GM12878 (cell line): ENCODE measurements at regions not wholly inside any gene's neighbourhood (a gene's known extent, or its start where the extent isn't known, plus 50 kb on each side); places are given as distances from the start of the nearest gene placed in this dataset.

ENCODE experiments used
- ATAC-seq: fragments of 200-7000 bp; cut with Tn5 transposase; 3 replicates; pipeline ENCODE4 v1.9.1; 2020; ENCODE audit warnings: mild to moderate bottlenecking, moderate library complexity
- BruUV-seq: library from RNA; stranded (reverse); fragments of 400-500 nt; replicated peaks from 2 replicates; lab custom pipeline; 2021; lab: Mats Ljungman, UMichigan
- CTCF ChIA-PET: fragments of 300-600 bp; sonication (Branson Sonifier 250); formaldehyde crosslinking; extraction: SDS; loops from one replicate; lab custom pipeline; 2021; ENCODE audit warnings: inconsistent platforms; lab: Yijun Ruan, JAX
- POLR2A ChIA-PET: fragments of 350-600 bp; formaldehyde crosslinking; extraction: SDS; loops from one replicate; lab custom pipeline; 2021; ENCODE audit warnings: inconsistent platforms; lab: Charles Lee
- RAD21 ChIA-PET: fragments of 300-600 bp; sonication (Branson Sonifier 250); formaldehyde crosslinking; loops from one replicate; lab custom pipeline; 2023; ENCODE audit warnings: antibody characterized with exemption; ENCODE audit not compliant: unreplicated experiment; lab: Charles Lee
- SMC1A ChIA-PET: fragments of 300-600 bp; sonication (Branson Sonifier 250); formaldehyde crosslinking; loops from one replicate; lab custom pipeline; 2023; ENCODE audit not compliant: unreplicated experiment, uncharacterized antibody; lab: Charles Lee
- DNase-seq: peaks from one replicate; pipeline ENCODE4 v3.0.0-alpha.2; 2011; ENCODE audit warnings: low read depth, low spot score
- FAIRE-seq: peaks from 3 replicates; lab custom pipeline; 2011; peaks lifted over from hg19 to GRCh38; lab: Jason Lieb, UNC
- H2AFZ ChIP-seq: 2 replicates; pipeline ENCODE4 v1.6.0; 2011; ENCODE audit warnings: low read depth, low read length, control low read depth; ENCODE audit not compliant: control insufficient read depth
- H3K27ac ChIP-seq: 2 replicates; pipeline ENCODE4 v1.5.1; 2011; ENCODE audit warnings: control low read depth; ENCODE audit not compliant: control insufficient read depth, insufficient read depth
- H3K27me3 ChIP-seq, 2 experiments: replicated peaks in 1 of 2; 2 replicates each; pipeline versions ENCODE4 v1.6.0 to v1.6.1; 2011; ENCODE audit warnings: low read length in 1 of 2; ENCODE audit not compliant: control insufficient read depth in 2 of 2, insufficient read depth in 2 of 2
- H3K36me3 ChIP-seq, 2 experiments: 2 replicates each; pipeline ENCODE4 v1.5.1; 2011; ENCODE audit warnings: low read length in 1 of 2; ENCODE audit not compliant: control insufficient read depth in 2 of 2, insufficient read depth in 2 of 2
- H3K4me1 ChIP-seq: 2 replicates; pipeline ENCODE4 v1.6.1; 2011; ENCODE audit warnings: mild to moderate bottlenecking, low read length, moderate library complexity, mixed read lengths; ENCODE audit not compliant: control insufficient read depth, insufficient read depth
- H3K4me2 ChIP-seq: 2 replicates; pipeline ENCODE4 v1.6.0; 2011; ENCODE audit warnings: control low read depth; ENCODE audit not compliant: control insufficient read depth, insufficient read depth
- H3K4me3 ChIP-seq: fragments of 200-600 bp; sonication (generic); 2 replicates; pipeline ENCODE4 v1.5.1; 2016
- H3K79me2 ChIP-seq: 2 replicates; pipeline ENCODE4 v1.6.0; 2011; ENCODE audit warnings: low read length; ENCODE audit not compliant: control insufficient read depth, insufficient read depth
- H3K9ac ChIP-seq: 2 replicates; pipeline ENCODE4 v1.8.0; 2011; ENCODE audit warnings: low read length, control low read depth, mixed read lengths; ENCODE audit not compliant: control insufficient read depth, insufficient read depth
- H3K9me3 ChIP-seq: replicated peaks from 3 replicates; pipeline ENCODE4 v1.5.1; 2011; ENCODE audit warnings: mild to moderate bottlenecking, low read length; ENCODE audit not compliant: control insufficient read depth, insufficient read depth
- H4K20me1 ChIP-seq: 2 replicates; pipeline ENCODE4 v1.6.0; 2011; ENCODE audit not compliant: control insufficient read depth, insufficient read depth
- CBX5 ChIP-seq: sonication (generic); IDR thresholded peaks from 2 replicates; pipeline ENCODE4 v1.6.1; 2016; ENCODE audit warnings: low read depth, moderate library complexity, mild to moderate bottlenecking, inconsistent platforms
- CEBPB ChIP-seq, 2 experiments: fragments of 150-350 bp in 1 of 2; IDR thresholded peaks; 2 replicates each; pipeline ENCODE4 v1.6.1; 2012 to 2014; ENCODE audit warnings: low read depth in 2 of 2, low read length in 2 of 2, borderline replicate concordance in 1 of 2, inconsistent platforms in 1 of 2
- EED ChIP-seq: sonication (generic); IDR thresholded peaks from 2 replicates; pipeline ENCODE4 v1.6.1; 2016; ENCODE audit warnings: antibody characterized with exemption, low read depth
- EP300 ChIP-seq, 2 experiments: fragments of 150-350 bp in 1 of 2; IDR thresholded peaks; 2 replicates each; pipeline ENCODE4 v1.6.1; 2011 to 2012; ENCODE audit warnings: low read depth in 2 of 2, low read length in 2 of 2, borderline replicate concordance in 1 of 2, improper control_type of control experiment in 1 of 2, inconsistent platforms in 1 of 2; ENCODE audit not compliant: control insufficient read depth in 1 of 2
- EZH2 ChIP-seq: IDR thresholded peaks from 2 replicates; pipeline ENCODE4 v1.6.1; 2012; ENCODE audit warnings: low read depth, mild to moderate bottlenecking, control low read depth, inconsistent platforms, low read length, borderline replicate concordance; ENCODE audit not compliant: control insufficient read depth
- NBN ChIP-seq: fragments of 450-650 bp; IDR thresholded peaks from 2 replicates; pipeline ENCODE4 v1.6.1; 2016
- POU2F2 ChIP-seq: IDR thresholded peaks from 3 replicates; pipeline ENCODE4 v1.6.1; 2011; ENCODE audit warnings: low read depth, mild to moderate bottlenecking, low read length, borderline replicate concordance
- RAD21 ChIP-seq: IDR thresholded peaks from 2 replicates; pipeline ENCODE4 v1.6.1; 2011; ENCODE audit warnings: mild to moderate bottlenecking, low read depth, low read length, moderate library complexity; ENCODE audit not compliant: insufficient read depth
- RUNX3 ChIP-seq: IDR thresholded peaks from 2 replicates; pipeline ENCODE4 v1.6.1; 2012; ENCODE audit warnings: low read length, inconsistent platforms
- SMC3 ChIP-seq: IDR thresholded peaks from 2 replicates; pipeline ENCODE4 v1.6.1; 2011; ENCODE audit warnings: low read length, improper control_type of control experiment, borderline replicate concordance
- WRNIP1 ChIP-seq: IDR thresholded peaks from 2 replicates; pipeline ENCODE4 v1.6.1; 2011; ENCODE audit warnings: low read depth, low read length, improper control_type of control experiment, borderline replicate concordance
- WGBS: methylation state at CpG from one replicate; pipeline ENCODE4 v1.1.6; 2016; ENCODE audit warnings: low lambda C conversion rate; ENCODE audit not compliant: insufficient replicate concordance, insufficient coverage; ENCODE audit errors: missing lambda C conversion rate; 5-methylcytosine and 5-hydroxymethylcytosine counted together
- in situ Hi-C: fragments of 300-500 bp; cut with MboI; formaldehyde crosslinking; loops from 9 replicates; pipeline ENCODE4 v1.14.3; 2018; ENCODE audit warnings: mixed read lengths
- intact Hi-C: fragments of 100-400 bp; cut with micrococcal nuclease; formaldehyde crosslinking; loops from one replicate; pipeline ENCODE4 v1.14.2; 2022; ENCODE audit not compliant: unreplicated experiment
- TF ChIP-seq, protein P1 (sequence below): fragments of 450-650 bp; IDR thresholded peaks from 2 replicates; pipeline ENCODE4 v1.6.1; 2014; ENCODE audit warnings: mild to moderate bottlenecking

DNA sequence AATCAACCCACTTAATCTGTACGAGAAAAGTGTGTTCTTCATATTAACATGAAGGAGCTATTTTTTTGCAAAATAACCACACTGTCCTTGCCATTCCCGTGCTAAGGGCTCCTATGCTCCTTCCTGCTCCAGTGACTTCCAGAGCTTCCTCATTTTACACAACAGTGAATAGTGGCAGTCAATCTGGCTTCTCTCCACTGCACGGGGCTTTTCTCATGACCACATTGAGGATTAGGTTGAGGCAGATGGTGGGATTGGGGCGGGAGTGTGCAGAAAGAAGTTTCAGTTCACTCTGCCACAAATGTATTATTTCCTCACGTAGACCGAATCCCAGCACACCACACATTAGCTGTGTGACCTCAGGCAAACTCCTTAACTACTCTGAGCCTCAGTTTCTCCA, 235.1 kb downstream of the ARHGAP12 start:
- Histone ChIP-seq H3K79me2 (no peaks in the 10 kb centered on the region), H3K36me3 (no peaks in the 10 kb centered on the region), H3K9me3 (peaks cover 4% of the 10 kb centered on the region; the same call in 1 of the 3 replicates), H4K20me1 (no peaks in the 10 kb centered on the region), H3K27me3 (no peaks in the 10 kb centered on the region), H3K27ac (no peak overlapping the region), H3K4me2 (no peak overlapping the region), H3K4me1 (no peaks in the 10 kb centered on the region), H2AFZ (no peak overlapping the region), H3K9ac (no peak overlapping the region), H3K4me3 (no peak overlapping the region)
- ChIA-PET SMC1A (interaction anchor here (1.0 kb wide), 1 partner anchor 11 kb away, joined by 3 read pairs; no protein-coding TSS in a partner anchor), POLR2A (interaction anchor here (0.6 kb wide), 1 partner anchor 28 kb away, joined by 4 read pairs; no protein-coding TSS in a partner anchor), RAD21 (no interaction called here), CTCF (no interaction called here)
- no TSS peak for BruUV-seq
- no peak for DNase-seq
- no peak for FAIRE-seq
- TF ChIP-seq WRNIP1, result no peak
- TF ChIP-seq EP300 (IDR thresholded peaks at IDR 0.05; ENCODE audit: borderline replicate concordance in 1 of 2, control insufficient read depth in 1 of 2, low read depth in 2 of 2, low read length in 2 of 2), result no peak
- TF ChIP-seq SMC3, result no peak
- TF ChIP-seq RUNX3, result peak; percentile 45
- peak; percentile 38; the same call in 1 of the 2 replicates for TF ChIP-seq EED
- no peak for TF ChIP-seq RAD21
- no peak for ATAC-seq
- 31% methylated on average over 6 of the region's 6 CpGs for WGBS
- in situ Hi-C loops (no loop called here), intact Hi-C loops (no loop called here)

DNA sequence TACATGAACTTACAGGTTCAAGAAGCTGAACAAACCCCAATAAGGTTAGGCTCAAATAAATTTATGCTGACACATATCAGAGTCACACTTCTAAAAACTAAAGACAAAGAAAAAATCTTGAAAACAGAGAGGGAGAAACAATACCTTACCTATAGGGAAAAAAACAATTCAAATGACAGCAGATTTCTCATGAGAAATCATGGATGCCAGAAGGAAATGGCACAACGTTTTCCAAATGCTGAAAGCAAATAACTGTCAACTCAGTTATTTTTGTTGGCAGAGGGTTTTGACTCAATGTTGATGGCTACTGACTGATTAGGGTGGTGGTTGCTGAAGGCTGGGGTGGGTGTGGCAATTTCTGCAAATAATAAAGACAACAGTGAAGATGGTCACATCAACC, 239.4 kb downstream of the ARHGAP12 start:
- peak; percentile 95 for TF ChIP-seq CBX5
- TF ChIP-seq NBN, result no peak
- TF ChIP-seq, protein P1, sequence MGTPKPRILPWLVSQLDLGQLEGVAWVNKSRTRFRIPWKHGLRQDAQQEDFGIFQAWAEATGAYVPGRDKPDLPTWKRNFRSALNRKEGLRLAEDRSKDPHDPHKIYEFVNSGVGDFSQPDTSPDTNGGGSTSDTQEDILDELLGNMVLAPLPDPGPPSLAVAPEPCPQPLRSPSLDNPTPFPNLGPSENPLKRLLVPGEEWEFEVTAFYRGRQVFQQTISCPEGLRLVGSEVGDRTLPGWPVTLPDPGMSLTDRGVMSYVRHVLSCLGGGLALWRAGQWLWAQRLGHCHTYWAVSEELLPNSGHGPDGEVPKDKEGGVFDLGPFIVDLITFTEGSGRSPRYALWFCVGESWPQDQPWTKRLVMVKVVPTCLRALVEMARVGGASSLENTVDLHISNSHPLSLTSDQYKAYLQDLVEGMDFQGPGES, result no peak
- no peak for TF ChIP-seq EZH2
- TF ChIP-seq POU2F2, result no peak
- TF ChIP-seq CEBPB (IDR thresholded peaks at IDR 0.05; ENCODE audit: borderline replicate concordance in 1 of 2, low read depth in 2 of 2, low read length in 2 of 2), result no peak
- Histone ChIP-seq H3K27me3 (no peaks in the 10 kb centered on the region), H3K9ac (no peak overlapping the region), H3K4me2 (no peak overlapping the region), H2AFZ (no peak overlapping the region), H3K36me3 (no peaks in the 10 kb centered on the region), H3K4me1 (no peaks in the 10 kb centered on the region), H3K9me3 (peaks cover 5% of the 10 kb centered on the region; the same call in 2 of the 3 replicates), H3K27ac (no peak overlapping the region), H3K79me2 (no peaks in the 10 kb centered on the region), H3K4me3 (no peak overlapping the region), H4K20me1 (no peaks in the 10 kb centered on the region)
- in situ Hi-C loops (no loop called here), intact Hi-C loops (no loop called here)
- ATAC-seq (no peak), DNase-seq (no peak), FAIRE-seq (no peak)
- CTCF ChIA-PET, result no interaction called here
- SMC1A ChIA-PET, result no interaction called here
- RAD21 ChIA-PET, result no interaction called here
- POLR2A ChIA-PET, result no interaction called here
- BruUV-seq, result no TSS peak
- 0% methylated on average over 1 of the region's 1 CpG for WGBS
